K562 (cell line): ENCODE measurements at regions not wholly inside any gene's neighbourhood (a gene's known extent, or its start where the extent isn't known, plus 50 kb on each side); places are given as distances from the start of the nearest gene placed in this dataset.

Source experiments
- ATAC-seq: fragments of 200-7000 bp; cut with Tn5 transposase; 3 replicates; pipeline ENCODE4 v1.9.1; 2020; ENCODE audit warnings: moderate library complexity
- BruUV-seq: library from RNA; stranded (reverse); fragments of 400-500 nt; replicated peaks from 2 replicates; lab custom pipeline; 2021; lab: Mats Ljungman, UMichigan
- CTCF ChIA-PET: fragments of 300-600 bp; formaldehyde crosslinking; extraction: SDS; loops from one replicate; lab custom pipeline; 2021; ENCODE audit warnings: low intra/inter-chr PET ratio; lab: Yijun Ruan, JAX
- POLR2A ChIA-PET: fragments of 300-600, 350-650 bp; sonication (Branson Sonifier 250); formaldehyde crosslinking; extraction: SDS; loops from one replicate; lab custom pipeline; 2021; ENCODE audit warnings: antibody characterized with exemption, inconsistent platforms; lab: Yijun Ruan, JAX
- DNase-seq, 4 experiments: peaks; one replicate each; pipeline versions ENCODE4 v3.0.0 to v3.0.0-alpha.2; 2011 to 2018; ENCODE audit warnings: low spot score in 3 of 4, mixed read lengths in 3 of 4; ENCODE audit errors: extremely low read depth in 1 of 4
- FAIRE-seq: peaks from 2 replicates; lab custom pipeline; 2011; peaks lifted over from hg19 to GRCh38; lab: Jason Lieb, UNC
- H2AFZ ChIP-seq: 2 replicates; pipeline ENCODE4 v1.6.0; 2011; ENCODE audit warnings: low read depth, low read length, control low read depth, inconsistent platforms
- H3K27ac ChIP-seq: fragments of 200-600 bp; 3 replicates; pipeline ENCODE4 v1.8.0; 2011; ENCODE audit warnings: low read depth, mild to moderate bottlenecking, control low read depth, inconsistent platforms, low read length, moderate library complexity, mixed read lengths; ENCODE audit errors: extremely low read depth
- H3K27me3 ChIP-seq, 2 experiments: fragments of 300-600 bp in 1 of 2; 2 replicates in 1 of 2; 3 replicates in 1 of 2; pipeline versions ENCODE4 v1.6.0 to v1.8.0; 2011; ENCODE audit warnings: inconsistent platforms in 2 of 2, low read length in 2 of 2, mild to moderate bottlenecking in 1 of 2, mixed read lengths in 1 of 2, moderate library complexity in 1 of 2; ENCODE audit not compliant: control insufficient read depth in 2 of 2, insufficient read depth in 2 of 2
- H3K36me3 ChIP-seq: fragments of 300-600 bp; 3 replicates; pipeline ENCODE4 v1.8.0; 2011; ENCODE audit warnings: mild to moderate bottlenecking, low read length, inconsistent platforms; ENCODE audit not compliant: control insufficient read depth, insufficient read depth
- H3K4me1 ChIP-seq, 2 experiments: fragments of 200-600 bp in 1 of 2; replicated peaks in 1 of 2; 2 replicates in 1 of 2; 3 replicates in 1 of 2; pipeline versions ENCODE4 v1.5.1 to v1.8.0; 2011; ENCODE audit warnings: inconsistent platforms in 2 of 2, low read length in 2 of 2, mild to moderate bottlenecking in 1 of 2, mixed read lengths in 1 of 2, moderate library complexity in 1 of 2; ENCODE audit not compliant: control insufficient read depth in 2 of 2, insufficient read depth in 2 of 2
- H3K4me2 ChIP-seq: 2 replicates; pipeline ENCODE4 v1.6.1; 2011; ENCODE audit warnings: low read length, control low read depth, inconsistent platforms, mixed read lengths; ENCODE audit not compliant: insufficient read depth
- H3K4me3 ChIP-seq: fragments of 200-600 bp; sonication (generic), shearing (Covaris generic); 2 replicates; pipeline ENCODE4 v1.5.1; 2016; ENCODE audit warnings: control low read depth, inconsistent platforms
- H3K79me2 ChIP-seq: fragments of 200-600 bp; 3 replicates; pipeline ENCODE4 v1.8.0; 2011; ENCODE audit warnings: low read length, inconsistent platforms; ENCODE audit not compliant: control insufficient read depth, insufficient read depth
- H3K9ac ChIP-seq, 2 experiments: 2 replicates each; pipeline versions ENCODE4 v1.6.0 to v1.6.1; 2011; ENCODE audit warnings: low read depth in 2 of 2, low read length in 2 of 2, control low read depth in 1 of 2, inconsistent platforms in 1 of 2, mild to moderate bottlenecking in 1 of 2, mixed read lengths in 1 of 2; ENCODE audit not compliant: insufficient read depth in 1 of 2
- H3K9me1 ChIP-seq: one replicate; pipeline ENCODE4 v1.6.0; 2011; ENCODE audit warnings: inconsistent platforms, mild to moderate bottlenecking, low read length, moderate library complexity; ENCODE audit not compliant: control insufficient read depth, insufficient read depth
- H3K9me3 ChIP-seq: replicated peaks from 2 replicates; pipeline ENCODE4 v1.5.1; 2011; ENCODE audit warnings: low read depth, low read length, inconsistent platforms; ENCODE audit not compliant: control insufficient read depth, insufficient read depth
- H4K20me1 ChIP-seq: replicated peaks from 2 replicates; pipeline ENCODE4 v1.6.1; 2011; ENCODE audit warnings: low read length, inconsistent platforms, mixed read lengths; ENCODE audit not compliant: control insufficient read depth, insufficient read depth
- CEBPG ChIP-seq, 3 experiments: fragments of 200-800 bp in 1 of 3; sonication (Bioruptor generic) in 1 of 3; sonication (generic) in 1 of 3; formaldehyde crosslinking in 1 of 3; IDR thresholded peaks in 2 of 3; conservative IDR thresholded peaks in 1 of 3; 2 replicates each; pipeline versions ENCODE4 v1.6.1 to v1.8.0; 2016 to 2022; ENCODE audit warnings: missing compliant biosample characterization in 2 of 3, missing genetic modification characterization in 2 of 3, mild to moderate bottlenecking in 1 of 3, missing genetic modification reagents in 1 of 3
- CHD4 ChIP-seq: fragments of 200-600 bp; sonication (generic); IDR thresholded peaks from 3 replicates; pipeline ENCODE4 v1.6.1; 2012; ENCODE audit warnings: low read depth, mild to moderate bottlenecking, mixed read lengths, low read length, inconsistent platforms; ENCODE audit not compliant: insufficient read depth, insufficient replicate concordance, poor library complexity, severe bottlenecking
- GABPB2 ChIP-seq: fragments of 250-450 bp; sonication (Bioruptor Pico); conservative IDR thresholded peaks from 2 replicates; pipeline ENCODE4 v1.5.1; 2021; ENCODE audit warnings: mild to moderate bottlenecking
- OTX1 ChIP-seq: fragments of 450-650 bp; formaldehyde crosslinking; IDR thresholded peaks from 2 replicates; pipeline ENCODE4 v1.4.0; 2022; ENCODE audit warnings: mild to moderate bottlenecking
- RFX5 ChIP-seq: IDR thresholded peaks from 2 replicates; pipeline ENCODE4 v1.6.1; 2011; ENCODE audit warnings: low read depth, mild to moderate bottlenecking, improper control_type of control experiment, low read length
- TEAD2 ChIP-seq: fragments of 450-650 bp; IDR thresholded peaks from 2 replicates; pipeline ENCODE4 v1.6.1; 2016; ENCODE audit warnings: missing genetic modification characterization, control low read depth, missing compliant biosample characterization
- WGBS: fragments of 100-300 bp; shearing (Covaris generic); methylation state at CpG from one replicate; pipeline ENCODE4 v1.1.6; 2016; ENCODE audit warnings: low coverage, mixed read lengths; ENCODE audit not compliant: insufficient coverage; ENCODE audit errors: missing lambda C conversion rate; 5-methylcytosine and 5-hydroxymethylcytosine counted together
- in situ Hi-C: fragments of 300-500 bp; cut with MboI; formaldehyde crosslinking; loops from 4 replicates; pipeline ENCODE4 v1.15.0; 2018; ENCODE audit warnings: inconsistent platforms, mixed read lengths
- intact Hi-C: fragments of 100-400 bp; cut with micrococcal nuclease; formaldehyde crosslinking; loops from 2 replicates; pipeline ENCODE4 v1.14.2; 2022

DNA sequence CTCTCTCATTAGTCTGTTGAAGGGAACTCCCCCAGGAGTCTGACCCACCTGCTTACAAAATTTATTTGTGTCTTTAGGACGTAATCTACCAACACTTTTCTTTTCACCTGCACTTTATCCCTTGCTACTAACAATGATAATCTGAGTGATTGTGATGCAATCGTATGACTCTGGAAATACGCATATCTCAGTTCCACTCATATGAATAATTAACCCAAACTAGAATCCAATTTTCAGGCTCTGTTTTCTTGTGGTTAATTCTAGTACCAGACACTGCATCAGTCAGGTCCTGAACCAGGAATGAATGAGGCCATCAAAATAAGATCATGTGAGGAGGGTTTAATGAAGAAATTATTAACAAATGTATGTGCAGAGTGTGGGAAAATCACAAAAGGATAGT lies 158.4 kb upstream of the SRD5A2 start:
- Histone ChIP-seq H3K36me3 (no peaks in the 10 kb centered on the region), H2AFZ (no peak overlapping the region), H3K4me3 (no peak overlapping the region), H3K27ac (no peak overlapping the region), H3K4me2 (no peak overlapping the region), H3K4me1 (no peaks in the 10 kb centered on the region), H3K9me1 (no peaks in the 10 kb centered on the region), H4K20me1 (no peaks in the 10 kb centered on the region), H3K27me3 (no peaks in the 10 kb centered on the region; a peak in 1 of 5 replicates), H3K79me2 (no peaks in the 10 kb centered on the region), H3K9ac (no peak overlapping the region), H3K9me3 (no peaks in the 10 kb centered on the region)
- FAIRE-seq (no peak), DNase-seq (no peak), ATAC-seq (no peak)
- no TSS peak for BruUV-seq
- no peak for TF ChIP-seq CEBPG (CRISPR knock-in tag; IDR thresholded peaks at IDR 0.05)
- 0 out of 4 replicates have a peak, but pooled peaks of 1 of the 2 experiments have one; percentile 15 for TF ChIP-seq CEBPG (tag; conservative IDR thresholded peaks at IDR 0.05 in 1 of 2, IDR thresholded peaks at IDR 0.05 in 1 of 2)
- no peak for TF ChIP-seq CHD4
- ChIA-PET CTCF (no interaction called here), POLR2A (no interaction called here)
- 3% methylated on average over 3 of the region's 3 CpGs for WGBS
- in situ Hi-C loops = no loop called here
- intact Hi-C loops = no loop called here

GRCh38 chr2:31736695-31737454 lies 156.1 kb upstream of the SRD5A2 start:
- WGBS = 1% methylated on average over 6 of the region's 6 CpGs
- no peaks in the 10 kb centered on the region for H4K20me1 ChIP-seq
- ChIA-PET POLR2A (no interaction called here), CTCF (no interaction called here)
- no peaks in the 10 kb centered on the region; a peak in 1 of 5 replicates for H3K27me3 ChIP-seq
- H3K9me1 ChIP-seq = no peaks in the 10 kb centered on the region
- intact Hi-C loops = no loop called here
- no peak overlapping the region for H3K9ac ChIP-seq
- H3K79me2 ChIP-seq = no peaks in the 10 kb centered on the region
- no peaks in the 10 kb centered on the region for H3K9me3 ChIP-seq
- no peak for DNase-seq
- no peak for FAIRE-seq
- BruUV-seq = no TSS peak
- in situ Hi-C loops = no loop called here
- H3K36me3 ChIP-seq = no peaks in the 10 kb centered on the region
- H2AFZ ChIP-seq = no peak overlapping the region
- no peak for ATAC-seq
- no peak overlapping the region for H3K4me2 ChIP-seq
- TF ChIP-seq OTX1 (CRISPR knock-in tag) (no peak), RFX5 (no peak), GABPB2 (CRISPR knock-in tag) (no peak), TEAD2 (tag) (no peak)
- TF ChIP-seq, all 486 proteins: peak for 0
- no peaks in the 10 kb centered on the region for H3K4me1 ChIP-seq
- H3K4me3 ChIP-seq = no peak overlapping the region
- H3K27ac ChIP-seq = no peak overlapping the region
